PFSK-1 (cell line): ENCODE measurements at regions not wholly inside any gene's neighbourhood (a gene's known extent, or its start where the extent isn't known, plus 50 kb on each side); places are given as distances from the start of the nearest gene placed in this dataset.

ENCODE experiments used
- FOXP2 ChIP-seq: optimal IDR thresholded peaks from 2 replicates; pipeline ENCODE3; 2011; ENCODE audit warnings: borderline replicate concordance, control low read depth, inconsistent platforms; ENCODE audit not compliant: insufficient read depth; ENCODE audit errors: extremely low read length, extremely low read depth
- POLR2AphosphoS5 ChIP-seq: IDR thresholded peaks from 2 replicates; pipeline ENCODE4 v1.6.1; 2012; ENCODE audit warnings: low read depth, mild to moderate bottlenecking, control low read depth, low read length, moderate library complexity
- REST ChIP-seq, 2 experiments: IDR thresholded peaks; 2 replicates each; pipeline versions ENCODE4 v1.6.1 to v1.8.0; 2011 to 2012; ENCODE audit warnings: low read depth in 2 of 2, low read length in 2 of 2, control low read depth in 1 of 2, inconsistent platforms in 1 of 2, mild to moderate bottlenecking in 1 of 2, moderate library complexity in 1 of 2; ENCODE audit not compliant: insufficient read depth in 1 of 2
- SIN3A ChIP-seq: IDR thresholded peaks from 2 replicates; pipeline ENCODE4 v1.6.1; 2012; ENCODE audit warnings: mild to moderate bottlenecking, low read length, moderate library complexity, borderline replicate concordance; ENCODE audit not compliant: insufficient read depth
- TAF1 ChIP-seq: IDR thresholded peaks from 2 replicates; pipeline ENCODE4 v1.6.1; 2012; ENCODE audit warnings: low read length, control low read depth, borderline replicate concordance; ENCODE audit not compliant: insufficient read depth

DNA sequence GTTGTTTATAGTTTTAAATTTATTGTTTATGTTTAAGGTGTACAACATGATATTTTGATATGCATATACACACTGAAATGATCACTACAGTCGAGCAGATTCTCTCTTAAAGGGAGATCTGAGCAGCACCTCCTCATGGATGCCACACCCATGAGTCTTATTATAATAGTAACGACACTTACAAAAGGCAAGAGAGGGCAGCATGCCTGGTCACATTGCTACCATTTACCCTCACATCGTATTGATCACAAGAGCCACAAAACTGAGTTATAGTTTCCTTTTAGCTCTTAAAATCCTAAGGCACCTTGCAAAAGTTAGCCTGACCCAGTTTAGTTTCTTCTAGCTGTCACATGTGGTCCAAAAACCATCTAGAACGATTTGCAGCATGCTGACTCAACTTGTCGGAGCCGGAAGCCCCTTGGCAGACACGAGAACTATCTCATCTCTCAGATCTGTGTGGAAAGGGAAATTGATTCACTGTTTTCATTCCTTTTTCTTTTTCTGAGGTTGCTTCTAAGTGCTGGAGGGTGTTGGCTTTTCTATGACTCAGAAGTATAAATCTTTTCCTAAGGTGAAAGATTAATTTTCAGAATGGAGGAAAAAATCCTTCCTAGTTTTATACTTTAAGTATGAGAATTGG is 85.3 kb downstream of the CDC42EP3 start:
- no peak for TF ChIP-seq TAF1
- no peak for TF ChIP-seq REST (IDR thresholded peaks at IDR 0.05; ENCODE audit: insufficient read depth in 1 of 2, low read depth in 2 of 2, low read length in 2 of 2)
- TF ChIP-seq POLR2AphosphoS5, result no peak
- no peak for TF ChIP-seq SIN3A

GRCh38 chr2:37586663-37587317 is 84.7 kb downstream of the CDC42EP3 start:
- no peak for TF ChIP-seq POLR2AphosphoS5
- TF ChIP-seq REST (IDR thresholded peaks at IDR 0.05; ENCODE audit: insufficient read depth in 1 of 2, low read depth in 2 of 2, low read length in 2 of 2), result no peak
- no peak for TF ChIP-seq FOXP2
- TF ChIP-seq TAF1, result no peak

- no peak for TF ChIP-seq SIN3A
- no peak for TF ChIP-seq TAF1
- no peak for TF ChIP-seq POLR2AphosphoS5
- no peak for TF ChIP-seq FOXP2
- no peak for TF ChIP-seq REST (IDR thresholded peaks at IDR 0.05; ENCODE audit: insufficient read depth in 1 of 2, low read depth in 2 of 2, low read length in 2 of 2)
Measured at GRCh38 chr2:37587817-37588216, 83.6 kb downstream of the CDC42EP3 start.

DNA sequence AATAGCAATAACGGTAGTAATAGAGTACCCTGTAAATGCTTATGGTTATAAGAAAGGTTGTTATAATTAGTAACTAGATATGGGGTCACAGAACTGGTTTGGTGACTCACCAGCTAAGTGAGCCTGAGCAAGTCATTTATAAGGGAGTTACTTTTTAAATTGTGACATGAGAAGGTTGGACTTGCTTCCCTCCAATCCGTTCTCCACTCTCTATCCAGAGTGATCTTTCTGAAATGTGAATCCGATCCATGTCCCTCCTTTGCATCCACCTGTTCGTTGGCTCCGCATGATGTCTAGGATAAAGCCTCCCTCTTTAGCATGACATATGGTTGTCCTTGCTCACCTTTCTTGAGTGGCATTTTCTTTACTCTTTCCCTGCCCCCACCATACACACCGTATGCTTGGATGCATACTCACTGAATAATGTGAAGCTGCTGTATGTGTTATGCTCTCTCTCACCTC is 83.1 kb downstream of the CDC42EP3 start:
- TF ChIP-seq TAF1 (no peak), FOXP2 (no peak), SIN3A (no peak), POLR2AphosphoS5 (no peak), REST (IDR thresholded peaks at IDR 0.05; ENCODE audit: insufficient read depth in 1 of 2, low read depth in 2 of 2, low read length in 2 of 2) (no peak)

DNA sequence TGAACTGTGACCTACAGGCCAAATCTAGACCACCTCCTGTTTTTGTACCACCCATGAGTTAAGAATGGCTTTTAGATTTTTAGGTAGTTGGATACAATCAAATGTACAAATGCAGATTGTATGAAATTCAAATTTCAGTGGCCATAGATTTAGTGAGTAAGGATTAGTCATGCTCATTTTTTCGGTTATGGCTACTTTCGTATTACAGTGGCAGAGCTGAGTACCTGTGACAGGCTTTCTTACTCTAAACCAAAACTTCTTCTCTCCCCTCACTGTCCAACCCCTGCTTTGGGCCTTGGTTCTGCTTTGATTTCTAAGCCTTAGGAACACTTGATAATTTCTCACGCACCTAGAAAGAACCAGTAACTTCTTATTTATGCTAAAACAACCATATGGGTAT is 82.1 kb downstream of the CDC42EP3 start:
- TF ChIP-seq SIN3A, result no peak
- no peak for TF ChIP-seq POLR2AphosphoS5
- TF ChIP-seq REST (IDR thresholded peaks at IDR 0.05; ENCODE audit: insufficient read depth in 1 of 2, low read depth in 2 of 2, low read length in 2 of 2), result no peak
- TF ChIP-seq FOXP2, result no peak
- TF ChIP-seq TAF1, result no peak
